ENCODE measurements at regions not wholly inside any gene's neighbourhood (a gene's known extent, or its start where the extent isn't known, plus 50 kb on each side); places are given as distances from the start of the nearest gene placed in this dataset.

DNA sequence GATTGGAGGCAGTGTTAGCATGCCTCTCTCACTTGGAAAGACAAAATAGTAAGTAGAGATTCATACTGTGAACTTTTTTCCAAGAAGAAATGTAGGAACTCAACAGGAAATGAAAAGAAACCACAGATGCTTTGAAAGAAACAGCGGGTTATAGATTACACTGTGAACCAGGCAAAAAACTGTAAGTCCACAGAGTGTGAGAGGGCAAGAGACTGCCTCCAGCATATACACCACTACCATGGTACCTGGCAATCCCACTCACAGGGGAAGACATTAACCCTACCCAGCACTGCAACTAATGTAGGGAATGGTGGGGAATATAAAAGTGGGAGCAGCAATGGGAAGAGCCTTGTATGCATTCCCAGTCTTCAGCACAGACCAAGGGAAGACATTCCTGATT, 150.6 kb upstream of the GALNT5 start:
- TF ChIP-seq EP300 (IDR thresholded peaks at IDR 0.05) (no peak), POLR2A (IDR thresholded peaks at IDR 0.05) (no peak)
- TF ChIP-seq, protein P1, sequence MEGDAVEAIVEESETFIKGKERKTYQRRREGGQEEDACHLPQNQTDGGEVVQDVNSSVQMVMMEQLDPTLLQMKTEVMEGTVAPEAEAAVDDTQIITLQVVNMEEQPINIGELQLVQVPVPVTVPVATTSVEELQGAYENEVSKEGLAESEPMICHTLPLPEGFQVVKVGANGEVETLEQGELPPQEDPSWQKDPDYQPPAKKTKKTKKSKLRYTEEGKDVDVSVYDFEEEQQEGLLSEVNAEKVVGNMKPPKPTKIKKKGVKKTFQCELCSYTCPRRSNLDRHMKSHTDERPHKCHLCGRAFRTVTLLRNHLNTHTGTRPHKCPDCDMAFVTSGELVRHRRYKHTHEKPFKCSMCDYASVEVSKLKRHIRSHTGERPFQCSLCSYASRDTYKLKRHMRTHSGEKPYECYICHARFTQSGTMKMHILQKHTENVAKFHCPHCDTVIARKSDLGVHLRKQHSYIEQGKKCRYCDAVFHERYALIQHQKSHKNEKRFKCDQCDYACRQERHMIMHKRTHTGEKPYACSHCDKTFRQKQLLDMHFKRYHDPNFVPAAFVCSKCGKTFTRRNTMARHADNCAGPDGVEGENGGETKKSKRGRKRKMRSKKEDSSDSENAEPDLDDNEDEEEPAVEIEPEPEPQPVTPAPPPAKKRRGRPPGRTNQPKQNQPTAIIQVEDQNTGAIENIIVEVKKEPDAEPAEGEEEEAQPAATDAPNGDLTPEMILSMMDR (IDR thresholded peaks at IDR 0.05), result no peak

Data from tibial nerve (tissue), 4 donors.